MM.1S (cell line): ENCODE measurements at regions not wholly inside any gene's neighbourhood (a gene's known extent, or its start where the extent isn't known, plus 50 kb on each side); places are given as distances from the start of the nearest gene placed in this dataset.

ENCODE experiments used
- EZH2 ChIP-seq: fragments of 300-600 bp; sonication (generic); optimal IDR thresholded peaks from 2 replicates; pipeline ENCODE3; 2017; ENCODE audit warnings: low read depth, mild to moderate bottlenecking, antibody characterized with exemption, low read length, mixed read lengths
- EZH2phosphoT487 ChIP-seq: fragments of 300-600 bp; sonication (generic); IDR thresholded peaks from 2 replicates; pipeline ENCODE4 v1.6.1; 2018; ENCODE audit warnings: antibody characterized with exemption, low read length
- TF ChIP-seq, protein P1 (sequence below): fragments of 300-600 bp; sonication (generic); IDR thresholded peaks from 2 replicates; pipeline ENCODE4 v1.5.1; 2016; ENCODE audit warnings: antibody characterized with exemption, low read length, mixed read lengths

DNA sequence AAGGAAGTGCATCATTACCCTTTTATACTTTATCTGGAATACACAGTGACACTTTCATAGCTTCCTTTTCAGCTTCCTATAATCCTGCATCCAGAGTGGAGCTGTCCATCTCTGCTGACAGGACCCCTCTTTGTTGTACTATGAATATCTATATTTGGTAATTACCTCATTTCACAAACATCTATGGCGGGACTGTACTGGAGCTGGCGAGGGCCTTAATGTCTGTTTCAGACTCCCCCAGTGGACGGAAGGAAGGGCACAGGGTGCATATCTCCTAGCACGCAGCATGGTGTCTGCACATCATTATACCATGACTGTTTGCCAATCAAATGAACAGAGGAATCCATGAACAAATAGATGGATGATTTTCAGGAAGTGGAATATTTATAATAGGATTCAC, 142.3 kb downstream of the SOX11 start:
- TF ChIP-seq, protein P1, sequence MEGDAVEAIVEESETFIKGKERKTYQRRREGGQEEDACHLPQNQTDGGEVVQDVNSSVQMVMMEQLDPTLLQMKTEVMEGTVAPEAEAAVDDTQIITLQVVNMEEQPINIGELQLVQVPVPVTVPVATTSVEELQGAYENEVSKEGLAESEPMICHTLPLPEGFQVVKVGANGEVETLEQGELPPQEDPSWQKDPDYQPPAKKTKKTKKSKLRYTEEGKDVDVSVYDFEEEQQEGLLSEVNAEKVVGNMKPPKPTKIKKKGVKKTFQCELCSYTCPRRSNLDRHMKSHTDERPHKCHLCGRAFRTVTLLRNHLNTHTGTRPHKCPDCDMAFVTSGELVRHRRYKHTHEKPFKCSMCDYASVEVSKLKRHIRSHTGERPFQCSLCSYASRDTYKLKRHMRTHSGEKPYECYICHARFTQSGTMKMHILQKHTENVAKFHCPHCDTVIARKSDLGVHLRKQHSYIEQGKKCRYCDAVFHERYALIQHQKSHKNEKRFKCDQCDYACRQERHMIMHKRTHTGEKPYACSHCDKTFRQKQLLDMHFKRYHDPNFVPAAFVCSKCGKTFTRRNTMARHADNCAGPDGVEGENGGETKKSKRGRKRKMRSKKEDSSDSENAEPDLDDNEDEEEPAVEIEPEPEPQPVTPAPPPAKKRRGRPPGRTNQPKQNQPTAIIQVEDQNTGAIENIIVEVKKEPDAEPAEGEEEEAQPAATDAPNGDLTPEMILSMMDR = no peak
- TF ChIP-seq EZH2 (no peak), EZH2phosphoT487 (no peak)
